CD4-positive, alpha-beta T cell treated with Interleukin-21 for 1 hour (primary cell): ENCODE measurements at regions not wholly inside any gene's neighbourhood (a gene's known extent, or its start where the extent isn't known, plus 50 kb on each side); places are given as distances from the start of the nearest gene placed in this dataset.

Source experiments
- DNase-seq: peaks from one replicate; pipeline ENCODE4 v3.0.0-alpha.2; 2020

DNA sequence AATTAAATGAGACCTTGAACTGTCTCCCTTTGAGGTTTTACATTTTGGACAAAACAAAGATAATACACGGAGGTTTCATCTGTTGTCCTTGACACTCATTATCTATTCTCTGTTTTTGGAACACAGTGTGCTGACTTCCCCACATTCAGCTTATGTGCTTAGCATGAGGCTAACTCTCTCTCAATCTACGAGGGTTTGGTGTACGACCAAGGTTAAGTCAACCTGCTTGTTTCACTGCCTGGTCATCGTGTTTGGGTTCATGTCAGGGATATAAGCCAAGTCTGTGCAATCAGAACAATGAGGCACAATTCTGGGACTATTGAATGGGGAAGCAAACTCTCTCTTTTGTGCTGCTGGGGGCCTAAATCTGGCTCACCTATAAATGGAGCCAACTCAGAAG is 328.5 kb upstream of the USP25 start:
- no peak for DNase-seq

DNA sequence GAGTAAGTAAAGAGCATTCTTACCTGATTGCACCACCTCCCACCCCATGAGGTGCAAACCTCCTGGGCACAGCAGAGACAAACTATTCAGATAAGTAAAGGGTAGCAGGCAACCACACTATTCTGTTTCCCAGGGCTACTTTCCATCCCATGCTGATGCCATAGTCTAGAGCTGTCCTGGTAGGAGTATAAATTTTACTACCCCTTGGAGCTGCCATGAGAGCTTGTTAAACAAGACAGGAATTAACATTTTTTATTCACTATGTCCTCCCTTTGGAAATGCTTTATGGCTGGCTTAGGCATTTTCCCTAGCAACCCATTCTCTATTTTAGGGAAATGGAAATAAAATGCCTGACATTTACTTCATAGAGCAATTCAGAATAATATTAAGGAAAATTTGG is 324.6 kb upstream of the USP25 start:
- DNase-seq: no peak

DNA sequence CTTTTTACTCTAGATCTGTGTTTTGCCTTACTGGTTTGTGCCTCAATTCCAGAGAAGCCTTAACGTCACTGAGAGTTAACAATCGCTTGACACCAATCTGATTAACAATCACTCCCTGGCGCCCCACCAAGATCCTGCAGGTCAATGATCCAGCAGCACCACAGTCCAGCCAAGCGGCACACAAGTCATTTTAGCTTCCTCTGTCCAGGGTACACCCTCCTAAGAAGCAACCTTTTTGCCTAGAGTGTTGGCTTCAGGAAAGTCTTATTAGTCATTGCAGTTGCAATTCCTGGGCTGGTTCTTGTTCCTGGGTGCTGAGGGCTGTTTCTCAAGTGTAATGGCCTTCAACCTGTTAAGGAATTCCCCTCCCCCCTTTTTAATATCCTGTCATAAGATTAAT is 323.0 kb upstream of the USP25 start:
- DNase-seq: no peak

DNA sequence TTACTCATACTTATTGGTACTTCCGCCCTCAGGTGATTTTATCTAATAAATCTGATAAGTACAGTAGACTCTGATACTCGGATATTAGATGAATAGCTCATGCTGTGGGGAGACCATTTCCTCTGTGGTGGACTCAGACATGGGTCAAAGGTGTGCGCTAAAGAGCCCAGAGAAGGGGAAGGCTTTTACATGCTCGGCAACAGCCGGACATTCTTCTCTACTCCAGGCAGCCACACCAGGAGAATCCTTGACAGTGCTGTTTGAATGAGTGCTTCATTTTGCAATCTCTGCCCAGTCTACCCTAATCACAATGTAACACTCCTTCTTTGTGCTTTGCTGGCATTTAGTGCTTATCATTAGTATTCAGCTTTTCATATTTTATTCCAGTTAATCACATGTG is 322.2 kb upstream of the USP25 start:
- DNase-seq: no peak

DNA sequence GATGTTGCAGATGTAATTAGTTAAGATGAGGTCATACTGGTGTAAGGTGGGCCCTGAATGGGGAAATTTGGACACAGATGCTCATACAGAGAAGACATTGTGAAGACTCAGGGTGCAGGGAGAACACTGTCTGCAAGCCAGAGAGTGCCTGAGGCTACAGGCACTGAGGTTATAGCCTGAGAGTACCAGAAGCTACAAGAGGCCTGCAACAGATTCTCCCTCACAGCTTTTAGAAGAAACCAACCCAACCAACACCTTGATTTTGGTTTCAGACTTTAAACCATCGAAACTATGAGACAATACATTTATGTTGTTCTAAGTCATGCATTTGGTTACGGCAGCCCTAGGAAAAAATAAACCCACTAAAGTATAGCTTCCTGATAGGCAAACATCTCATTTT is 321.7 kb upstream of the USP25 start:
- DNase-seq: no peak

DNA sequence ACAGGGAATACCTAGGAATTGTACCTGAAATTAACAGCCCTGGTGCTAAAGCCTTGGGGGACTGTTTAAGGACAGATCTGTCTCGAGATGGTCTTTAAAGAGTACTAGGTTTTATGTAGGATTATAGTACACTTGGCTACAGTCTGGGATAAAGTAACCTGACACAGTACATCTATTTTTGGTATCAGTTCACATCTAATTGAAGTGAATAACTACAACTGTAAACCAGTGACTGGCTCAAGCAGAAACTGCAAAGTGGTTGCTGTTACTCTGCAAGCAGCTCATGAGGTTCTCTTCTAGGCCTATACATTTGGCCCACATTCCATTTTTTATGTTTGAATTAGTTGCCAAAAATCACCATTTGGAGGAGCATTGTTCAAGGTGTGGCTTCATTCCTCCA is 320.8 kb upstream of the USP25 start:
- DNase-seq: no peak

DNA sequence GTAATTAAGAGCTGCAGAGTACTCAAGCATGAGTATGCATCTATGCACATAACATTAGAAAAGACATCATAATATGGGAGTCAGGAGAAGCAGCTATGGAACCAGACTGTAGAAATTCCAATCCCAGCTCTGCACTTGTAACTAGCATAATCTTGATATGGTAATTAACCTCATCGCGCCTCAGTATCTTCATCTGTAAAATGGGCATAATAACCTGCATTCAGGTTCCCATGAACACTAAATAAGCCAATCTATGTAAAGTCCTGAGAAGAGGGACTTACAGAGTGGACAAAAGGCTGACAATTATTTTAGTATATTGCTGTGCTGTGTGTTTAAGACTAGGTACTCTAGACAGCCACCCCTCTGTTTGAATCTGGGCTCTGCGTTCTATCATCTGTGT is 318.9 kb upstream of the USP25 start:
- no peak for DNase-seq

DNA sequence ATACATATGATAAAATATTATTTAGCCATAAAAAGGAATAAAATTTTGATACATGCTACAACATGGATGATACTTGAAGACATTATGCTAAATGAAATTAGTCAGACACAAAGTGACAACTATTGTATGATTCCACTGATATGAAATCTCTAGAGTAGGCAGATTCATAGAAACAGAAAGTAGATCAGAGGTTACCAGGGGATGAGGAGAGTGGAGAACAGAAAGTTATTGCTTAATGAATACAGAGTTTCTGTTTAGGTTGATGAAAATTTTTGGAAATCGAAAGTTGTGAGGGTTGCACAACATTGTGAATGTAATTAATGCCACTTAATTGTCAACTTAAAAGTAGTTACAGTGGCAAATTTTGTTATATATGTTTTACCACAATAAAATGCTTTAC is 315.7 kb upstream of the USP25 start:
- no peak for DNase-seq

DNA sequence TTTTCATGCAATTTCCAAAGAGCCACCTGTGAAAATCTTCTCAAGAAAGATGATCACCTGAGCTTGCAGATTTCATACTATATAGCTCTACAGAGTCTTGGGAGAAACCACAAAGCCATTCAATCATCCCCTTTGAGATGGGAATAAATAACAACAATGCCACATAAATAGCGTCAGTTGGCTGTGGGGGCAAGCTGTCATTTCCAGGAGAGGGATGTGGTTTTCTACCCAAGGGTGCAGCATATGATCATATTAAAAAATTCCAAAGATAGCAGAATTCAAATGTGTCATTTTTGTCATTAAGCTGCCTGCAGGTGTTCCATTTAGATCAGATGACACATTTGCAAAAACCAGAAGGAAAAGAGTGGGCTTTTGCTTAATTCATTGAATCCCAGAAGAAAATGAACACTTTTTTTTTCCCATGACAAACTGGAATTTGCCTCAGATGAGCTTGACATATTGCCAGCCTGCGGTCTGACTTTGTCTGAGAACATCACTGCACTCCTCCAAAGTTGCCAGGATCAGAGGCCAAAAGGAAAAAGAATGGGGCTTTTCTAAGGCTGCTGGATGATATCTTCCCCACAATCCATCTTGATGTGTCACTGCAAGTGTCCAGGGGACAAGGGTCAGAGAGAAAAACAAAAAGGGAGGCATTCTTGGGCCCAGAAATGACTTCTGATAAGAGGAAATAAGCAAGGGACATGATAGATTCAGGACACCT is 314.1 kb upstream of the USP25 start:
- no peak for DNase-seq

DNA sequence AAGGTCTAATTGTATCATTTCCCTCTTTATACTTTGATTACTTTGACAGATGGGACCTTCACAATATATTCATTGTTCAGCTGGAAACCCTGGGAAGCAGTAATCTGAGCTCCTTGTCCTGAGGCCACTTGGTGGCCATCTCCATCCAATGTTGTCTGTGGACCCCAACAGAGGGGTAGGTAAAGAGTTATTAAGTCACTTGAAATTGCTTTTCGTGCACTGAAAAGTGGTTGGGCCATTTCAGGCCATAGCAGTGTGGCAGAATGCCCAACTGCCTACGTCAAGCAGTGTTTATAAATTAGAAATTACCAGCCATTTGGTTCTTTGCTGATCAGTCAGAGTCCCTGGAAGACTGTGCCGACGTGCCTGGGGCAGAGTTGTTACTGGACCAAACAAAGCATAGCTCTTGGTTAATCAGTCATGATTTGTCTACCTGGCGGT is 308.3 kb upstream of the USP25 start:
- no peak for DNase-seq

DNA sequence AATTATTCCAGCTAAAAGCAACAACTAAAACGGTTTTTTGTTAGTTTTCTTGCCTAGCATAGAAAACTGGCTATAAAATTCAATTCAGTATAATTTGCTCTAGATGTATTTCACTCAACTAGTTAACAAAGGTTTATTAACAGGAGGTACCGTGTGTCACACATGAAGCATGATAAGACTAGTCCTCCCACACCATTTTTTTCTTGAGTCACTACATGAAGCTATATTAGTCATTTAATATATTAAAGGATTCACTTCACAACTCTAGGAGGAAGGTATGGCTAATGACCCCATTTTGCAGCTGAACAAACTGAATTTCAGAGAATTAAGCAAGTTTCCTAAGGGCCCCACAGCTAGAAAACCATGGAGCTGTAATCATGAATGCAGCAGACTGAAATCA is 307.8 kb upstream of the USP25 start:
- no peak for DNase-seq

DNA sequence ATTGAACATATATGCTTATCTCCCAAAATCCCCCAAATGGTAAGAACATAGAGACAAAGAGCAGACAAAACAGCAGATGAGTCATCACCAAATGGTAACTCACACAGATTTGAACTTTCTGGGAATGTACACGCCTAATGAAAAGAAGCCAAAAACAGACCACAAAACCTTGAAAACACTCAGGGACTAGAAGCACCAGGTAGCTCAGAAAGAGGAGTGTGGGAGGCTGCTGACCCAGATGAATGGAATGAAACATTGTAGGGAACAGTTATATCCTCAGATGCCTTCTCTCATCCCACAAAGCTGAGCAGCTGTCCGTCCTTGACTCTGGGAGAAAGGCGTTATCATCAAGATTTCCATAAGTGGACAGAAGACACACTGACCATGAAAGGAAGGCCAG is 307.0 kb upstream of the USP25 start:
- no peak for DNase-seq

DNA sequence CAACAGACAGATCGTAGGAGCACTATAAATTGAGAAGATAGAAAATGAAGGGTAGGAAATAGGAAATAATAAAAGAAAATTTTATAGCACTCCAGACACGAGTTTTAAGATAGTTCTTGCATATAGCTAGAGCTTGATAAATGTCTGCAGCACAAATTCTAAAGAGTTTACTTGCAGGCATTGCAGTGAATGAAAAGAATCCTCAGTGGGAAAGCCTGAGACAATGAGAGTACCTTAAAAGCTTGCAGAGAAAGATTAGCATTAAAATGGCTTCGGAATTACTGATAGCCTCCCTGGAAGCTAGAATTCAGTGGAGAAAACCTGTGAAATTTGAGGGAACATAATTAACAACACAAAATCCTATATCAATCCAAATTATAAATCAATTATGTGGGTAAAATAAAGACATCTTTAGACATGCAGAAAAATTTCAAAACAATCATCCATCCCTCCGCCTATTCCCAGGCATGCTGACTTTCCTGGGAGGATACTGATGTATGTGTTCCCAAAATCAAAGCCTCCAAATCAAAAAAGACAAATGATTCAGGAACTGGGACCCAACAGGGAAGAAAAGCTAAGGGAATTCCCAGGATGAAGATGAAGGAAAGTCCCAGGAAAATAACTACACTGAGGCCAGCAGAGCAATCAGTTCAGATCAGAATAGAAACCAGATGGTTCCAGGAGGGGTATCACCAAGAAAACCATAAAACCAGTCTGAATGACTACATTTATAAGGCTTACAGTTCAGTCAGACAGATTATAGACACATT is 305.9 kb upstream of the USP25 start:
- no peak for DNase-seq

DNA sequence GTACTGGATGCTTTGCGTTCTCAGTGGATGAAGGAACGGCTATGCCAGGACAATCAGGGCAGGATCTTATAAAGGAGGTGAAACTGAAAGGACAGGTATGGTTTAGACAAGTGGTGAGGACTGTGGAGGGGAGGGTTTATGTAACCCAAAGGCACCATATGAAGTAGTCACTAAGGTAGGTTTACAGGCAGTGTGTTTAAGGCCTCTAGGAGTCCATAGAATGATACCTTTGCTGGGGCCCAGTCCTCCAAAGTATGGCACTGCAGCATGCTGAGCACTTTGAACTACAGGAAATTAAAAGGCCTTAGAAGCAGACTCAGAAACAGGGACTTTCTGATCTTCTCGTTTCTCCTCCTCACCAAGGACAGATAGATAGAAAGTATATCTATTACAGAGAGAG is 304.7 kb upstream of the USP25 start:
- DNase-seq: no peak

DNA sequence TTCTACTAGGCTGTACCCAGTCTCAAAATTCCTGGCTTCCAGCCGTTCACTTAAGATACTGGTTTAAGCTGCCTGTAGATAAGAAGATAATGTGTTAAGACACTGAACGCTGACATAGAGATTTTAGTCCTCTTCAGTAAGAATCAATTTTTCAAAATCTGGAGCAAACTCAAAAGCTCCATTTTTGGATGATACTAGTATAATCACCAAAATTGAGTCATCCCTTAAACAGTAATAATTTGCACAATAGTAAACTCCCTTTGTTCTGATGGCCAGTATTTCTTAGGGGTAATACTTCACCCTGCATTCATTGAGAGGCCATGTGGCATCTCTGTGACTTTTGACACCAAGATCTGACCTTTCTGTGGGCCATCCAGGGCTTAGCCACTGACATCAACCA is 299.8 kb upstream of the USP25 start:
- no peak for DNase-seq

DNA sequence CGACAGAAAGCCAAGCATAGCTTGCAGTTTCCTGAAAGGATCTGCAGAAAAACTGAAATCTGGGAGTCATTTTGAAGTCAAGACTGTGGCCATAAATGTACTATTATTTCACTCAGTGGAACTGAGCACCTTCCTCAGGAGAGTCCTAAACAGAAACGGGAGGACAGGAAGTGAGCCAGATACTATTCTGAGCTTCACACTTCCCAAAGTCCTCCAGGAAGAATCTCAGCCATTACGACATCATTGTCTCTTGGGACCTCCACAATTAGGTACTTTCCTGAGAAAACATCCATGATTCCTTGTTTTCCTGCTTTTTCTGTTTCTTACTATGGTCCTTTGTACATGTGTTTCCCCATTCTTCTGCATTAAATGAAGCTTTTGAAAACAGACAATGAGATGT is 299.2 kb upstream of the USP25 start:
- DNase-seq: no peak

DNA sequence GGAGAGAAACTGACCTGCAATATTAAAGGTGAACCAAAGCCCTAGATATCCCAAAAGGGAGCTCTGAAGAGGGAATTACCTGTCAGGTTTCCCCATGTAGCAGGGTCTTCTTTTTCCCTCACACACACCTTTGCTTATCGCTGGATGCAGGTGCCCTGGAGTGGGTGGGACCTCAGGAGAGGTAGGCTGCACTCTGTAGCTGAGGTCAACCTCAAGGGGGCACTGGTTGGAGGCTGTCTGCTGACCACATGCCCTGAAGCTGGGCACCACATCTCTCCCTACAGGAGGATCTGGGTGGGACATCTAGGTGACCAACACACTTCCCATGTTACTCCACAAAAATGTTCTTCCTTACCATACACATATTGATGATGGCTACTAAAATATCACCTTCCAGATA is 298.7 kb upstream of the USP25 start:
- no peak for DNase-seq

DNA sequence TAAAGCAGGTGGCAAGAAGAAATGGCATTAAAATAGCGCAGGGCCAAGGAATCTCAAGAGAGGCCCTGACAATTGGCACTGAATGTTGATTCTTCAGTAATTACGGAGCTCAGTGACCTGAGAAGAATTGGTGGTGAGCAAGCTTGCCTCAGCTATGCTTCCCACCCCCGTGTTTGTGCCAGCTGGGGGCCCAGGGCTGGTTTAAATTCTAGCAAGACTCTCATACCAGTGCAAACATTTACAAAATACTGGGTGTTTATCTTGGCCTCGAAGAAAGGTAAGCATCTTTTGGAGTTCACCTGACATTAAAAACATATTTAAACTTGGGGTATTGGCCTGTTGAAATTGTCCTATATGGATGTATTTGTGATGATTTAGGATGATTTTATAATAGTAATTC is 296.7 kb upstream of the USP25 start:
- DNase-seq: no peak

DNA sequence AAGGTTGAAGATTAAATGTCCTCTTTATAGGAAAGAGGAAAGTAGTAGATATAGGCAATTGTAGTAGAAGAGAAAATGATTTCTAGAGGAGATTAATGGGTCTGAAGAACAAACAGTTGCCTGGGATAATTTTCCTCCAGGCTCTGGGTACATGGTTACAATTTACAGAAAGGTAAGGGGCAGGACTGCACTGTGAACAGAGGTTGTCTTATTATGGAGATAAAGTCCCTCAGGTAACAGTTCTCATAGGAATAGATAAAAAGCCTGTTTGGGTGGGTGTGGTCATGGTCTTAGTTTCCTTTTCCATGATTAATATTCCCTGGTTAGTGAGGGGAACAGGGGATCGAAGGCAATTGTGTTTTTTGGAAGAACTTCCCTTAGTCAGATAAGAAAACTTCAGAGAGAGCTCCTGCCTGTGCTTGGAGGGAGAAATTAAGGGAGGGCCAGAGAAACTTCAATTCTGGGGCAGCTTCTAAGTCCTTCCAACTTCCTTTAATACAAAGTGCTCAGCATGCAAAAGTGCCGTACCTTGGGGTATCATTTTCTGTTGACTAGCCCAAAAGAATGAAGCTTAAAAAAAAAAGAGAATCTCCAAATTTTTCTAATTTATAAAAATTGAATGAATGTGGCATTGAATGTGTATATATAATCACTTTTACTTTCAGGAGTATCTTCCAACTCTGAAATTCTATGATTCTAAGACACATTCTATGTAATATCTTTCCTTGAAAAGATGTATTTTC is 295.4 kb upstream of the USP25 start:
- DNase-seq: no peak

DNA sequence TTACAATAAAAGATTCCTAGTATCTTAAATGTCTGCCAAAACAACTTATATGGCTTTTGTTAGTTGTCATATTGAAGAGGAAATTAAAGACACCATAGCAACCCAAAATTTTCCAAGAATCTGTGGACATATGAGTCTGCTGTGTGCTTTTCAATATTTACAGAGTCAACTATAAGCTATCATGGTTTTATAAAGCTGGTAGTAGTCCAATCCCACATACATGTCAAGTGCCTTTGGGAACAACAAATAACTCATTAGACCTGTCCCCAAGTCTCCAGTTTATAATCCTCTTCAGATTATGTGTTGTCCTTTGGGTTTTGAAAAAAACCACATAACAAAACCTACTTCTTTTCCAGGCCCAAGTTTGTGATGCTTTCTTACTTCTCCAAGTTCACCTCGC is 293.8 kb upstream of the USP25 start:
- DNase-seq: no peak

DNA sequence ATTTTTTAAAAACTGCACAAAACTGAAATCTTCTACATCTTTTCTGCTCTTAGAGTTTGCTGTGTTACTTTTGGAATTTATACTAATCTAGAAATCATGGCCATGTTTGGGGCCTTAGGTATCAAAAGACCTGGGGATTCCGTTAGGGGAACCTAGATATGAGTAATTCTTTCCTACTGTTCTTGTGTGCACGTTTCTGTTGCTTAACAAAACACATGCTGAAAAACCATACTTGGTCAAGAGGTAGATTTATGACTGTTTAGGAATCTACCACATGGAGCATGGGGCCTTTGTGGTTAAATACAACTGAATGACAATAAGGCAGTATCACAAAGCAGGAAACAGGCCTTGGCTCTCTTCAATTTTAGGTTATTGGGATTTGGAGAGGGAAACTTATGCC is 291.9 kb upstream of the USP25 start:
- no peak for DNase-seq

DNA sequence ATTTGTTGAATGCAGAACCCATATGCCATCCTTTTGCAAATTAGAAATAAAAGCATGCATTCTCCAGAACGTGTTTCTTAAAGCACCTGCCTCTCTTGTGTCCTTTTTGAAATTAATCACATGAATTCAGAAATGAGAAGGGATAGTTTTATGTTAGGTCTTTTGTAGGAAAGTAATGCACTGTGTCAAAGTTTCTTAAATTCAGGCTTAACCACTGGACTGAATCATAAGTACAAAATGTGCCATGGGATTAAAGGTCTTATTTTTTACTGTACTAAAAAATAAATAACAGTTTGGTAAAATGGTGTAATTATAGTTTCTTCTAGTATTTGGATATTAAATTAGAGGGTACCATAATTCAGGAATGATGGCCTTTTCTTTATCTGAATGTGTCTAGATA is 290.1 kb upstream of the USP25 start:
- no peak for DNase-seq

DNA sequence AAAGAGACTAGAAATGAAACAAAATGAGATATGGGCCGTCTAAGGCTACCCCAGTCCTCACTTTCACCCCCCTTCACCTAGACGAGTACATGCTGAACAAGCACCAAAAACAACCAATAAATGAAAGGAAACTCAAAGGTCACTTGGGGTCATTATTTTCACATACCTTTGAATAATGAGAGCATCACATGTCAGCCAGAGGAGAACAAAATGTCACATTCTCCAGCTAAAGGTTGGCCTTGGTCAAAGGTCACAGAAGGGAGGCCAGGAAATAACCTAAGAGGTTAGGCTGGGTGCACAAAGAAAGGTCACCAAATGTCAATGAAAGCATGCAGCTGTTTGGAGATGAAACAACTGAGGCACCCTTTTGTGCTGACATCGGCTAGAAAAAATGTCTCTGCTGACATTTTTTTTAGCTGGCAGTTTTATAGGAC is 288.7 kb upstream of the USP25 start:
- no peak for DNase-seq

DNA sequence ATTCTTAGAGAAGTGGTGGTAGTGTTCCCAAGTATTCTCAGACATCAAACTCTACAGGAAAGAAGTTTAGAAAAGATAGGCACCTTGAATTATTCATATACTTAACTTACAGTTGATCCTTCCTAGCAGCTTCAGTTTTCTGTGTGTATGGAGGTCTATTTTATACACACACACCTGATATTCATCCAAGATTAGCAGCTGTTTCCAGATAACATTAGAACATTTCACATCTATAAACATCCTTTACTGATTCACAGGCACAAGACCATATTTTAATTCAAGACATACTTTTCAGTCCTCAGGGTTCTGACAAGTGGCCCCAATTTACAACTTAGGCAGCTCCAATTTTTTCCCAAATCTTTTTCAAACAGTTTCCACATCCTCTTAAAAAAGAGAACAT is 287.8 kb upstream of the USP25 start:
- DNase-seq: no peak
